GM18505 (cell line): ENCODE measurements at regions not wholly inside any gene's neighbourhood (a gene's known extent, or its start where the extent isn't known, plus 50 kb on each side); places are given as distances from the start of the nearest gene placed in this dataset.

Source experiments
- ATAC-seq: cut with Tn5 transposase; IDR thresholded peaks from one replicate; pipeline ENCODE4 v1.9.1; 2021; ENCODE audit not compliant: unreplicated experiment
- POLR2A ChIP-seq: IDR thresholded peaks from 4 replicates; pipeline ENCODE4 v1.6.1; 2011; ENCODE audit warnings: borderline replicate concordance; ENCODE audit not compliant: insufficient read depth, insufficient read length; ENCODE audit errors: extremely low read depth

GRCh38 chr7:41315764-41316163, 387.1 kb downstream of the INHBA start:
- TF ChIP-seq POLR2A: no peak
- no peak for ATAC-seq

DNA sequence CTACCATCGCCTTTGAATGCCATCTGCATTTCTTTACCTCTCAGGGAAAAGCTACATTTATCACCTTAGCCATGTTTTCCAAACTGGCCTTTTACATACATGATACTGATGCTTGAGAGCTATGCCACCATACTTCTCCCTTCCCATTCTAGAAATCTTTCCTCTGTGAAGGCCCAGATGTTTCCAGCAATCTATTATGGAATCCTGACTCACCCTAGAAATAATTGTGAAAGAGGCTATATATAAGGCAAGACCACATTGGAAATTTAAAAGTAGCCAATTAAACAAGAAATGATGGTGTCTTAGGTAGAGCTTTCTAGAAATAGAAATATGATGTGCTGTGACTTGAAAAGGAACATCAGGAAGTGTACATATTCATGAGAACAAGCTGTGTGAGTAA, 389.7 kb downstream of the INHBA start:
- ATAC-seq: no peak
- no peak for TF ChIP-seq POLR2A

DNA sequence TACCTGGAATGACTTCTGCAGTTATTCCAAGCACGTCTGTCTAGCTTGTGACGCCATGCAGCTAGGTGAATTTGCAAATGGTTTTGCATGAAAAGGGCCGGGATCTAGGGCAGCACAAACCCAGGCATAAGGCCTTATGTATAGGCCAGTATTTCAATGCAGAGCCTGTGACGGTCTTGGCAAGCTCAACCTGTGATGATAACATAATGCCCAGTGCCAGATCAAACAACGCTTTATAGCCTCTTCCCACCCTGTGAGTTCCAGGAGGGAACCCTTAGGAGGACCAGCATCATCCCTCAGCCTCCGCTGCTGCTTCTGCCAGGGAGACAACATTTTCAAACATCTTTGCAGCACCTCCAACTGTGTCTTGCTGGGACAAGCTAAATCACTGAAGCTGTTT, 390.7 kb downstream of the INHBA start:
- TF ChIP-seq POLR2A: no peak
- ATAC-seq: no peak

GRCh38 chr7:41311301-41311700, 391.6 kb downstream of the INHBA start:
- no peak for ATAC-seq
- no peak for TF ChIP-seq POLR2A

- no peak for TF ChIP-seq POLR2A
- no peak for ATAC-seq
Measured at GRCh38 chr7:41306486-41306885, 396.4 kb downstream of the INHBA start.

DNA sequence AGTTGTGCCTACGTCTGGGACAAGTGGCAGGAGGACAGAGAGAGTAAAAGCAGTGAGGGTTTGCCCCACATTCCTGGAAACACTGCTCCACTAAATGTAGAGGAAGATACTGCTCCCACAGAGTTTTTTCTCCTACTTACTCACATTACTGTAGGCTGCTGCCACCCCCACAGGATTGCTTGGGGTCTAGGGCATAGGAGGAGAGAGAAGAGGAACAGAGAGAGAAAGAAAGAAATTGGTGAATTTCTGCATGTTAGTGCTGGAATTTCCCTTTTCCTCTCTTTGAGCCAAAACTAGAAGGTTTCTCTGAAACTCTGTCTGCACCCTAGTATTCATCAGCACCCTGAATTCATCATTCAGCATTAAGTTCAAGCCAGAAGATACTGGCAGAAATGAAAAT, 397.9 kb downstream of the INHBA start:
- no peak for TF ChIP-seq POLR2A
- no peak for ATAC-seq

GRCh38 chr7:41303709-41304108, 399.2 kb downstream of the INHBA start:
- ATAC-seq: no peak

DNA sequence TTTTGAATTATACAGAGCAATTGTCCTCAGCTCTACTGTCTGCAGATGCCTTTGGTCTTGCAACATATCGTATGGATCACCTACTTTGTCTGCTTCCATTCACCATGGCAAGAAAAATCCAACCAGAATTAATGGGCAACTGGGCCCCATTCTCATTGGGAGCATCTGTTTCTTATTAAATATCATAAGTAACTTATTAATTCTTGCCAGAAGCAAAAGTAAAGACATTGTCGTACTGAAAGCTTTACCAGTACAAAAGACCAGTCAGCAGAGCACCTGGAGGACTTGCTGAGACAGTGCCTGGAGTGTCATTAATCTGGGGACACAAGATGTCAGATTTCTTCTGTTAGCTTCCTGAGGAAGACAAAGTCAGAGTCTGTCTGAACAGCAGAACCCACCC, 404.5 kb downstream of the INHBA start:
- ATAC-seq: no peak
- no peak for TF ChIP-seq POLR2A

More at GRCh38 chr7:41303709-41304108, 399.2 kb downstream of the INHBA start:
- TF ChIP-seq POLR2A: no peak

DNA sequence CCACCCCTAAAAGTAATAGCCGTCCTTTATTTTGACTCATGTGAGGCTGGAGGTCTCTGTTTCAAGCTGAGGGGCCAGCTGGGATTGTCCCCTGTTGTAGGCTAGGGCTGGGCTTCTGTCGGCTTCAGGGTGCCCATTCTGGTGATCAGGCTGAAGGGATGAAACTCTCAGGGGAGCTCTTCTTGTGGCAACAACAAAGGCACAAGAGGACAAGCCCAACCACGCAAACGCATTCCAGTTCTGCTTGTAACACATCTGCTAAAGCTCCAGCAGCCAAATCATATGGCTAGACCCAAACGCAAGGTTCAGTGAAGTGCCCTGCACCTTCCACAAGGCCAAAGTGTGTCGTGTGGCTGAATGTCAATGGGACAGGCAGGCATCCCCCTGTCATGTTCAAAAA, 405.7 kb downstream of the INHBA start:
- no peak for TF ChIP-seq POLR2A
- ATAC-seq: no peak

- no peak for ATAC-seq
- TF ChIP-seq POLR2A: no peak
Measured at GRCh38 chr7:41295455-41295815, 407.5 kb downstream of the INHBA start.

DNA sequence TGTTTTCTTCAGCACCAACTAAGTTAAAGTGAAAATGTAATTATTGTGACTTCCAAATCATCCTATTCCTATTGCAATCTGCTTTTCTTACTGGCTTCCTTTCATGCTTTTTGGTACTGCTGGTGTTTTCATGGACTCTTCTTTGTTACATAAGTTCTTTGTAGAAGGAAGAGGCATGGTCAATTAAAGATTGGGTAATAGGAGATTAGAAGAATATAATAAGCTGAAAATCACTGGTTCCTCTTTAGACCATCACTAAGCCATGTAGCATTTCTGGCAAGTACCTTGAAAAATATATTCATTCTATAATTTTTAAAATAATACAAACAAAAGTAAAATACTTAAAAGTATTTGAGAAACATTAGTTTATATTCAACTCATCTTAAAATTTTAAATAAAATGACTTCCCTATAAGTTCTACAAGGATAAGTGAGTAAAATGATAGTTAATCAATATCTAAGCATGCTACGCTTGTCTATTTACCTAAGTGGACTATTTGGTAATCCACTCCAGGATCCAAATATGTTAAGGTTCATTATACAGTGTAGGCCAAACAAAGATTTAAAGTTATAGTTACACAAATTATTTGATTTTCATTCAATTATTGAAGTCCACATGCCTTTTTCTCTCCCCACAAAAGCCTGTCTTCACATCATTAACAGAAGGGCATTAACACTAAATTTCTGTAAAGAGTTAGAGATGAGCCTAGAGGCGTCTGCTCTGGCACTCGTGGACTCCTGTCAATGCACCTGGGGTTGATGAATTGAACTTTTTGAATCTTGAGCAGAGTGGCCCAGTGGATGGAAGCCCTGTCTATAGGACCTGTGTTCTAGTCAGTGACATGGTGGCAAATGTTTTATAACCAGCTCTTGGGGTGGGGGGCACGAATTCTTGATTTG, 408.1 kb downstream of the INHBA start:
- no peak for ATAC-seq
- no peak for TF ChIP-seq POLR2A

DNA sequence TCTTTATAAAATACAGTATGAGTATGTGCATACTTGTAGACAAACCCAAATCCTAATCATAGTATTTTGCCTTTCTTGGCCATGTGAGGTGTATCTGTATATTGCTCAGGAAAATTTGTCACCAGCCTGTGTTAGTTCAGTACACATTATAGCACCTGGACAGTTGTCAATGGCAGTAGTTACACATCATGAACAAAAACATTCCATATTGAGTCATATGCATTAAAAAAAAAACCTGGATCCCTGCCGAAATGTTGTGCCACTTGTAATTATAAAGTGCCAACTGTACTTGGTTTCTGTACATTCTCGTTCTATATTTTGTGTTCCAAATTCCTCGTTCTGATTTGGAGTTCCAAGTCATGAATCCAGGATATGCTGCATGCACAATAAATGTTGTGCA, 410.4 kb downstream of the INHBA start:
- no peak for TF ChIP-seq POLR2A
- ATAC-seq: no peak

DNA sequence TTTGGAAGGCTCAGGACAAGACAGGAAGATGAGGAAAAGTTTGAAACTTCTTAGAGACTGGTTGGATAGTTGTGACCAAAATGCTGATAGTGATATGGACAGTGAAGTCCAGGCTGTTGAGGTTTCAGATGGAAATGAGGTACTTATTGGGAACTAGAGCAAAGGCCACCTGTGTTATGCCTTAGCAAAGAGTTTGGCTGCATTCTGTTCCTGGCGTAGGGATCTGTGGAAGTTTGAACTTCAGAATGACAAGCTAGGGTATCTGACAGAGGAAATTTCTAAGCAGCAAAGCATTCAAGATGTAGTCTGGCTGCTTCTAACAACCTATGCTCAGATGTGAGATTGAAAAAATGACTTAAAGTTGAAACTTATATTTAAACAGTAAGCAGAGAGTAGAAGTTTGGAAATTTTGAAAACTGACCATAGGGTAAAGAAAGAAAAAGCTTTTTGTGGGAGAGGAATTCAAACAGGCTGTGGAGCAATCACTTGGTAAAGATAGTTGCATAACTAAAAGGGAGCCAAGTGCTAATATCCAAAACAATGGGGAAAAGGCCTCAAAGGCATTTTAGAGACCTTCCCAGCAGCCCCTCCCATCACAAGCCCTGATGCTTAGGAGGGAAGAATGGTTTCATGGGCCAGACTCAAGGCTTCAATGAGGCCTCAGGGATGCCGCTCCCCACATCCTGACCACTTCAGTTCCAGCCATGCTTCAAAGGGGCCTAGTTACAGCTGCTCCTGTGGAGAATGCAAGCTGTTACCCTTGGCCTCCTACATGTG, 415.1 kb downstream of the INHBA start:
- TF ChIP-seq POLR2A: no peak
- no peak for ATAC-seq

DNA sequence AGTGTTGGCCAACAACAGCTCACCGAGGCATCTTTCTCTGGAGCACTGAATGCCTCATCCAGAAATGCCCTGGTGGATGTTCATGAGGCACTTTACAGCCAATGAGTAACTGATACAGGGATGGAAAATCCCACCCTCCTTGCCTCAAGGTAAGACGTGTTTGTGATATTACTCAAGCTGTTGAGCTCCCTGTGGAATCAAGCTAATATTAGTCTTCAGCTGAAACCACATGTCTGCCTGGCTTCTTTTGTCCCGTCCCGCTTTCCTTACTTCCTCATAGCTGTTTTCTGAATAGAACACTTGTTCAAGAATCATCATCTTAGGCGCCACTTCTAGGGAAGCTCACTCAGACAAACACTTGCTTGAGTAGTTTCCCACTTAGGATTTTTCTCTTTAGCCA, 422.4 kb downstream of the INHBA start:
- no peak for TF ChIP-seq POLR2A
- ATAC-seq: no peak

DNA sequence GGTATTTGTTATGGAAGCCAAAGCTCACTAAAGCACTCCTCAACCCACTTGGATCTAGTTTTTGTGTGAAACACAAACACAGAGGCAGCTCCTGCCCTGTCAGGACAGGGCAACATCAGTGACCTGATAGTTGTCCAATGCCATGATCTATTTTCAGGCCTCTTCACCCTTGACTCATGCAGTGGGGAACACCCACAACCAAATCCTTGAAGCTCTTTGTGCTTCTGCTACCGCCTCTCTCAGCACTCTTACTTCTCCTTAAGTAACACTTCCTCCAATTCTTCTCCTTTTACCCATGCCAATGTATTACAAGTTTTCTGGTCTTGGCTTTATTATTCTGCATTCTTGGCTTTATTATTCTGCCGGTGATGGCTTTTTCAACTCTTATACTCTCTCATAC, 425.3 kb downstream of the INHBA start:
- TF ChIP-seq POLR2A: no peak
- no peak for ATAC-seq

GRCh38 chr7:41275255-41275654, 427.6 kb downstream of the INHBA start:
- ATAC-seq: no peak
- TF ChIP-seq POLR2A: no peak
